Hepatocyte (in vitro differentiated cells): ENCODE measurements at regions not wholly inside any gene's neighbourhood (a gene's known extent, or its start where the extent isn't known, plus 50 kb on each side); places are given as distances from the start of the nearest gene placed in this dataset.

Experiments used
- EZH2 ChIP-seq: fragments of 200-600 bp; sonication (generic); IDR thresholded peaks from 2 replicates; pipeline ENCODE4 v1.6.1; 2016; ENCODE audit warnings: antibody characterized with exemption, mild to moderate bottlenecking, borderline replicate concordance
- EZH2phosphoT487 ChIP-seq: fragments of 200-600 bp; sonication (generic); IDR thresholded peaks from one replicate; pipeline ENCODE4 v1.6.1; 2018; ENCODE audit warnings: antibody characterized with exemption, mild to moderate bottlenecking, low read depth, moderate library complexity; ENCODE audit not compliant: unreplicated experiment, severe bottlenecking
- TF ChIP-seq, protein P1 (sequence below): fragments of 200-600 bp; sonication (generic); IDR thresholded peaks from 2 replicates; pipeline ENCODE4 v1.5.1; 2016; ENCODE audit warnings: antibody characterized with exemption, mild to moderate bottlenecking; ENCODE audit not compliant: poor library complexity

DNA sequence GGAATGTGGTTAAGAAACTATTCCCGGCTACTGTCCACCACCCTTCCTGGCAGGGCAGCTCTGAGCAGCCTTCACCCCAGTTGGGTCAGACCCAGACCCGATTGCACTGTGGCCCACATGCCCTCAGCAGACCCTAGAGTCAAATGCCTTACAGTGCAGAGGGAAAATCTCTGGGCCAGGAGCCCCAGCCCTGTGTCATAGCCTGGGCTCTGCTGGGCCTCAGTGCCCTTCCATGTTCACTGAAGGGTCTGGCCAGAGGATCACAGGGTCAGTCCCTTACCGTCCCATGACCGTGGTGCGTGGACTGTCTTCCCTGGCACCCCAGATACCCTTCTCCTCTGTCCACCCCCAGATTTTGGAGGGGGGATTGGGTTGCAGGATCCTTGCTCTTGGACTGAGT lies 73.5 kb upstream of the COL5A1 start:
- TF ChIP-seq, protein P1, sequence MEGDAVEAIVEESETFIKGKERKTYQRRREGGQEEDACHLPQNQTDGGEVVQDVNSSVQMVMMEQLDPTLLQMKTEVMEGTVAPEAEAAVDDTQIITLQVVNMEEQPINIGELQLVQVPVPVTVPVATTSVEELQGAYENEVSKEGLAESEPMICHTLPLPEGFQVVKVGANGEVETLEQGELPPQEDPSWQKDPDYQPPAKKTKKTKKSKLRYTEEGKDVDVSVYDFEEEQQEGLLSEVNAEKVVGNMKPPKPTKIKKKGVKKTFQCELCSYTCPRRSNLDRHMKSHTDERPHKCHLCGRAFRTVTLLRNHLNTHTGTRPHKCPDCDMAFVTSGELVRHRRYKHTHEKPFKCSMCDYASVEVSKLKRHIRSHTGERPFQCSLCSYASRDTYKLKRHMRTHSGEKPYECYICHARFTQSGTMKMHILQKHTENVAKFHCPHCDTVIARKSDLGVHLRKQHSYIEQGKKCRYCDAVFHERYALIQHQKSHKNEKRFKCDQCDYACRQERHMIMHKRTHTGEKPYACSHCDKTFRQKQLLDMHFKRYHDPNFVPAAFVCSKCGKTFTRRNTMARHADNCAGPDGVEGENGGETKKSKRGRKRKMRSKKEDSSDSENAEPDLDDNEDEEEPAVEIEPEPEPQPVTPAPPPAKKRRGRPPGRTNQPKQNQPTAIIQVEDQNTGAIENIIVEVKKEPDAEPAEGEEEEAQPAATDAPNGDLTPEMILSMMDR = no peak
- no peak for TF ChIP-seq EZH2
- no peak for TF ChIP-seq EZH2phosphoT487
